Subcutaneous abdominal adipose tissue (tissue), 5 donors: ENCODE measurements at regions not wholly inside any gene's neighbourhood (a gene's known extent, or its start where the extent isn't known, plus 50 kb on each side); places are given as distances from the start of the nearest gene placed in this dataset.

Experiments
- H3K27ac ChIP-seq: one replicate; pipeline ENCODE4 v1.7.0; 2013; ENCODE audit warnings: low read depth, mild to moderate bottlenecking, inconsistent platforms, low read length, moderate library complexity
- H3K27me3 ChIP-seq, 5 donors: one replicate each; pipeline ENCODE4 v1.7.0; 2013; ENCODE audit warnings: low read length in 5 of 5, inconsistent platforms in 1 of 5; ENCODE audit not compliant: control insufficient read depth in 5 of 5, insufficient read depth in 4 of 5
- H3K36me3 ChIP-seq, 5 donors: one replicate each; pipeline ENCODE4 v1.7.0; 2013; ENCODE audit warnings: low read length in 5 of 5; ENCODE audit not compliant: control insufficient read depth in 5 of 5, insufficient read depth in 5 of 5
- H3K4me1 ChIP-seq, 5 donors: one replicate each; pipeline ENCODE4 v1.7.0; 2013; ENCODE audit warnings: low read length in 5 of 5, mild to moderate bottlenecking in 3 of 5, moderate library complexity in 1 of 5; ENCODE audit not compliant: control insufficient read depth in 5 of 5, insufficient read depth in 5 of 5
- H3K4me3 ChIP-seq, 5 donors: one replicate each; pipeline ENCODE4 v1.7.0; 2013; ENCODE audit warnings: low read length in 5 of 5, low read depth in 1 of 5
- H3K9ac ChIP-seq, 5 donors: one replicate each; pipeline ENCODE4 v1.7.0; 2013; ENCODE audit warnings: low read length in 5 of 5, mild to moderate bottlenecking in 4 of 5, moderate library complexity in 3 of 5
- H3K9me3 ChIP-seq, 5 donors: one replicate each; pipeline ENCODE4 v1.7.0; 2013; ENCODE audit warnings: low read length in 5 of 5; ENCODE audit not compliant: control insufficient read depth in 5 of 5
- donor health status: healthy.
- donor health status: healthy.
- donor health status: healthy.
- donor health status: healthy.
- donor health status: healthy.

DNA sequence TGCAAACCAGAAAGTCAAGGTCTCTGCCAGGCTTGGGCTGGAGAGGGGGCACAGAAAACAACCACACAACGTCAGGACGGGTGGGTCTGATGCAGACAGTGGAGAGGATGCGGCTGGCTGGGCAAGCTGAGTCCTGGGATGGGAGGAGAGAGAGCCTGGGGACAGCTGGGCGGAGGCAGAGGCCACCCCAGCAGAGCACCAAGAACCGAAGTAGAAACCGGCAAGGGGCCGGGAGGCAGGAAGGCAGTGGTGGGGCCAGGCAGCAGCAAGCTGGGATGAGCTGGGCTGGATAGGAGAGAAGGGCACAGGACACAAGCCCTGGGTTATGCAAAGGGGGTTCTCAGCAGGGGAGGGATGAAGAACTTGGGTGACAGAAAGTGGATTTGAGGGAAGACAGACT is 188.2 kb downstream of the SHANK2 start:
- peaks cover 0 to 6% (median 0%) of the 10 kb centered on the region in 5 donors for H3K9me3 ChIP-seq
- no peak overlapping the region for H3K4me3 ChIP-seq
- no peaks in the 10 kb centered on the region for H3K36me3 ChIP-seq
- H3K4me1 ChIP-seq = no peaks in the 10 kb centered on the region
- H3K27ac ChIP-seq = no peak overlapping the region
- H3K9ac ChIP-seq = no peak overlapping the region
- peaks cover 0 to 28% (median 20%) of the 10 kb centered on the region in 5 donors for H3K27me3 ChIP-seq

DNA sequence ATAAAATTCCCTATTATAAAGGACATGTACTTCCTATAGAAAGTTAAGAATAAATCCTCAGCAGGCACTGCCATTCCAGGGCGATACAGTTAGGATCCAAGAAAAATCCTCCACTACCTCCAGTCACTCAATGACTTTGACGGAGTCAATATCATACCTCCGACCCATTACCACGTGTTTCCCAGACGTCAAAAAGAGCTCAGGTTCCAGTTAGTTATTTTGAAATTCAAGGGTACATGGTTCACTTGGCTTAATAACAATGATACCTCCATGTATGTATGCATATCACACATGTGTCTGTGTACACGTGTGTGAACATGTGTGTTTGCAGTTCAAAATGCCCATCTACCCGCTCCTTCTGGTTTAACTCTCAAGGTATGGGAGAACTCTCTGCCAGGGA is 189.2 kb downstream of the SHANK2 start:
- H3K9ac ChIP-seq = no peak overlapping the region
- no peaks in the 10 kb centered on the region for H3K4me1 ChIP-seq
- H3K27ac ChIP-seq = no peak overlapping the region
- no peak overlapping the region for H3K4me3 ChIP-seq
- H3K27me3 ChIP-seq = peaks cover 0 to 28% (median 25%) of the 10 kb centered on the region in 5 donors
- no peaks in the 10 kb centered on the region for H3K36me3 ChIP-seq
- no peaks in the 10 kb centered on the region for H3K9me3 ChIP-seq

DNA sequence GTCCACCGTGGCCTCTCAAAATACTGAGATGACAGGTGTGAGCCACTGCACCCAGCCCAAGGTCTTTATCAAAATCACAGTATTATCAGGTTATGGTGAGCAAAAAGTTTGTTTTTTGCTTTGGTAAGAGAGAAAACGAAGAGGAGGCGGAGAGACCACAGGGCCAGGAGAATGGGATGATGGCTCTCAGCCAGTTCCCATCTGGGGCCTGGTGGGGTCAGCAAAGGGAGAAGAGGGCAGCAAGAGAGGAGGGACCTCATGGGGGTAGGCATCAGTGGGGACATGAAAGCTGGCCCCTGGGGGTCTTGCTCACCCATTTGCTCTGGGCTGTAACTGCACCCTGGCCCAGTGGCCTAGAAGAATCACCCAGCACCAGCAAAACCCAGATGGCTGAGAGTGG is 190.2 kb downstream of the SHANK2 start:
- Histone ChIP-seq H3K27me3 (peaks cover 0 to 28% (median 25%) of the 10 kb centered on the region in 5 donors), H3K9ac (no peak overlapping the region), H3K27ac (no peak overlapping the region), H3K4me3 (no peak overlapping the region), H3K36me3 (no peaks in the 10 kb centered on the region), H3K4me1 (no peaks in the 10 kb centered on the region), H3K9me3 (no peaks in the 10 kb centered on the region)

DNA sequence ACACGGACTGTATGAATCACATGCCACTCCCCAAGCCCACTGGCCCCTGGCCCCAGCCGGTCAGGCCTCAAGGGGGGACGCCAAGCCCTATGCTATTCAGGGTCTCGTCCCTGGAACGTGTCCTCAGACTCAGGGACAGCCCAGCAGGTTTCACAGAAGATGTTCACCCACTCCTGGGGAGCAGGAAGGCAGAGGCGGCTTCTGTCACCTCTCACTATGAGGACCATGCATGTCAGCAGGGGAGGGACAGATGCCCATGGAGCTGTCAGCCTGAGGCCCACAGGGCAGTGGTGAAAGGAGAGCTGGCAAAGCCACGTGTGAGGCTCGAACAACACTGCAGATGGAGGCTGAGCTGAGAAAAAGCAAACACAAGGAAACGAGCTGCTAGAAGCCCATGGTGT is 192.0 kb downstream of the SHANK2 start:
- no peaks in the 10 kb centered on the region for H3K4me1 ChIP-seq
- H3K9ac ChIP-seq = no peak overlapping the region
- H3K9me3 ChIP-seq = no peaks in the 10 kb centered on the region
- peaks cover 0 to 28% (median 23%) of the 10 kb centered on the region in 5 donors for H3K27me3 ChIP-seq
- no peak overlapping the region for H3K27ac ChIP-seq
- no peaks in the 10 kb centered on the region for H3K36me3 ChIP-seq
- no peak overlapping the region for H3K4me3 ChIP-seq

DNA sequence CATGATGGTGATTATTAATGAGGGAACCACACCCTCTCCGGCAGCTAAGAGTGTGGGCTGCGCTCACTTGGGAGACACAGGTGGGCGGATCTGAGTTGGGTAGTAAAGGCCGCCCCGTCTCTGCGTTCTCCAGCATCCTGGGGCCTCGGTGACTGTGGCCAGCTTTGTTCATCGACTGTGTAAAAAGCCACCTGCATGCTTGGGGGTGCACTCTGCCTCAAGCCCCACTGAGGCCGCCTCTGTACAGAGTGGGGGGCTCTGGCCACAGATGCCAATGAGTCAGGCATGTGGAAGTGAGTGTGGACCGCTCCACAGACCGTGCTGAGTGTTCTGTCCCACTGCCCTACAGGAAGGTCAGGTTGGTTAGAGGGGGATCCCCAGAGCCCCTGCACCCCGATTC is 192.7 kb downstream of the SHANK2 start:
- Histone ChIP-seq H3K36me3 (no peaks in the 10 kb centered on the region), H3K9me3 (no peaks in the 10 kb centered on the region), H3K4me3 (no peak overlapping the region), H3K27ac (no peak overlapping the region), H3K27me3 (peaks cover 0 to 28% (median 16%) of the 10 kb centered on the region in 5 donors), H3K4me1 (no peaks in the 10 kb centered on the region), H3K9ac (no peak overlapping the region)

DNA sequence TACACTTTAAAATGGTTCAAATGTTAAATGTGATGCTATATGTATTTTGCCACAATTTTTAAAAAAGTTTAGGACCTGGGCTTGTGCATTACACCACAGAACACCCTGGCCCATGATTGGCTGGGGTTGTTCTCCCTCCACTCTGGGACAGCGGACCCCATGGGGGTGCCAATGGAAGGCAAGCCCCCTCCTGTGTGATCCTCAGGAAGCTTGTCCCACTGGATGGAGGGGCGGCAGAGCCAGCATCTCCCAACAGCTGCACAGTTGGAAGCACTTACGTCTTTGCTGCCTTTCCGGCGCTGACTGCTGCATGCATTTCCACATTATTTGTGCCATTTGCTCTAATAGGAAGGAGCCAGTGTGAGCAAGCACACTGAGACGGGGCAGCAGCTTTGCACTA is 196.5 kb downstream of the SHANK2 start:
- H3K4me1 ChIP-seq = no peaks in the 10 kb centered on the region
- no peaks in the 10 kb centered on the region for H3K9me3 ChIP-seq
- H3K27me3 ChIP-seq = peaks cover 0 to 20% (median 3%) of the 10 kb centered on the region in 5 donors
- H3K36me3 ChIP-seq = no peaks in the 10 kb centered on the region
- no peak overlapping the region for H3K9ac ChIP-seq
- no peak overlapping the region for H3K4me3 ChIP-seq
- no peak overlapping the region for H3K27ac ChIP-seq
